SK-N-SH (cell line): ENCODE measurements at regions not wholly inside any gene's neighbourhood (a gene's known extent, or its start where the extent isn't known, plus 50 kb on each side); places are given as distances from the start of the nearest gene placed in this dataset.

Source experiments
- CTCF ChIA-PET: fragments of 300-600, 350-600 bp; formaldehyde crosslinking; extraction: SDS; loops from one replicate; lab custom pipeline; 2021; lab: Yijun Ruan, JAX
- POLR2A ChIA-PET: fragments of 350-600 bp; sonication (Branson Sonifier 250); formaldehyde crosslinking; extraction: SDS; loops from one replicate; lab custom pipeline; 2020; ENCODE audit warnings: antibody characterized with exemption, inconsistent platforms; lab: Yijun Ruan, JAX
- DNase-seq: peaks from one replicate; pipeline ENCODE4 v3.0.0; 2012
- H2AFZ ChIP-seq: fragments of 200-600 bp; sonication (generic); 2 replicates; pipeline ENCODE4 v1.8.1; 2016; ENCODE audit warnings: antibody characterized with exemption, mild to moderate bottlenecking, low read depth
- H3F3A ChIP-seq: fragments of 200-600 bp; sonication (generic); replicated peaks from 2 replicates; pipeline ENCODE3; 2016; ENCODE audit warnings: antibody characterized with exemption, mild to moderate bottlenecking; ENCODE audit not compliant: insufficient read depth
- H3K27ac ChIP-seq, 2 experiments: fragments of 200-500 bp in 1 of 2; fragments of 200-600 bp in 1 of 2; sonication (Bioruptor generic) in 1 of 2; sonication (generic), shearing (Covaris generic) in 1 of 2; 2 replicates each; pipeline versions ENCODE4 v1.5.1 to v1.6.1; 2014 to 2016; ENCODE audit warnings: low read depth in 2 of 2, inconsistent platforms in 1 of 2, low read length in 1 of 2, mild to moderate bottlenecking in 1 of 2, mixed read lengths in 1 of 2
- H3K27me3 ChIP-seq: fragments of 200-600 bp; sonication (generic), shearing (Covaris generic); 2 replicates; pipeline ENCODE4 v1.6.1; 2016; ENCODE audit warnings: mixed run types; ENCODE audit not compliant: insufficient read depth
- H3K36me3 ChIP-seq, 2 experiments: fragments of 200-500 bp in 1 of 2; fragments of 200-600 bp in 1 of 2; sonication (Bioruptor generic) in 1 of 2; sonication (generic) in 1 of 2; replicated peaks in 1 of 2; 2 replicates each; pipeline versions ENCODE3 to v1.5.1; 2014 to 2016; ENCODE audit warnings: low read length in 1 of 2, mild to moderate bottlenecking in 1 of 2; ENCODE audit not compliant: insufficient read depth in 2 of 2, control insufficient read depth in 1 of 2
- H3K4me1 ChIP-seq, 2 experiments: fragments of 200-500 bp in 1 of 2; fragments of 200-600 bp in 1 of 2; sonication (Bioruptor generic) in 1 of 2; sonication (generic), shearing (Covaris generic) in 1 of 2; 2 replicates each; pipeline versions ENCODE4 v1.5.1 to v1.6.1; 2014 to 2016; ENCODE audit warnings: low read depth in 1 of 2, low read length in 1 of 2, mixed run types in 1 of 2; ENCODE audit not compliant: insufficient read depth in 2 of 2, control insufficient read depth in 1 of 2
- H3K4me2 ChIP-seq: fragments of 200-600 bp; sonication (generic), shearing (Covaris generic); 2 replicates; pipeline ENCODE4 v1.6.1; 2017; ENCODE audit warnings: mixed run types
- H3K4me3 ChIP-seq, 2 experiments: fragments of 200-500 bp in 1 of 2; fragments of 200-600 bp in 1 of 2; sonication (Bioruptor generic) in 1 of 2; sonication (generic), shearing (Covaris generic) in 1 of 2; 2 replicates each; pipeline versions ENCODE4 v1.5.1 to v1.8.1; 2014 to 2016; ENCODE audit warnings: low read depth in 2 of 2, inconsistent platforms in 1 of 2, low read length in 1 of 2, mild to moderate bottlenecking in 1 of 2, mixed read lengths in 1 of 2, moderate library complexity in 1 of 2
- H3K79me2 ChIP-seq: fragments of 200-600 bp; sonication (generic); 2 replicates; pipeline ENCODE4 v1.8.1; 2017; ENCODE audit warnings: mild to moderate bottlenecking; ENCODE audit not compliant: insufficient read depth
- H3K9ac ChIP-seq: fragments of 200-600 bp; sonication (generic); 2 replicates; pipeline ENCODE4 v1.6.1; 2017; ENCODE audit warnings: mixed run types
- H3K9me2 ChIP-seq: fragments of 200-600 bp; sonication (generic); 2 replicates; pipeline ENCODE4 v1.6.1; 2017; ENCODE audit warnings: mixed run types
- H3K9me3 ChIP-seq: fragments of 200-600 bp; sonication (generic); 2 replicates; pipeline ENCODE4 v1.6.1; 2017; ENCODE audit warnings: mixed run types, mild to moderate bottlenecking, moderate library complexity
- H4K20me1 ChIP-seq: fragments of 200-600 bp; sonication (generic); 2 replicates; pipeline ENCODE4 v1.6.1; 2017; ENCODE audit warnings: mild to moderate bottlenecking, mixed run types; ENCODE audit not compliant: insufficient read depth
- CHD2 ChIP-seq: fragments of 150-350 bp; IDR thresholded peaks from 2 replicates; pipeline ENCODE4 v1.6.1; 2018; ENCODE audit warnings: low read length; ENCODE audit not compliant: partially characterized antibody
- ELF1 ChIP-seq: IDR thresholded peaks from 2 replicates; pipeline ENCODE4 v1.4.0; 2012
- EP300 ChIP-seq, 2 experiments: IDR thresholded peaks; 2 replicates each; pipeline versions ENCODE4 v1.4.0 to v1.6.1; 2012; ENCODE audit warnings: borderline replicate concordance in 1 of 2, low read depth in 1 of 2, low read length in 1 of 2
- EZH2phosphoT487 ChIP-seq: fragments of 200-600 bp; sonication (generic); IDR thresholded peaks from 2 replicates; pipeline ENCODE4 v1.6.1; 2017; ENCODE audit warnings: low read depth, mixed run types, mild to moderate bottlenecking, antibody characterized with exemption, moderate library complexity, borderline replicate concordance
- FOSL2 ChIP-seq: IDR thresholded peaks from 2 replicates; pipeline ENCODE4 v1.4.0; 2012; ENCODE audit warnings: low read depth, mild to moderate bottlenecking, moderate library complexity, borderline replicate concordance
- FOXM1 ChIP-seq: IDR thresholded peaks from 2 replicates; pipeline ENCODE4 v1.4.0; 2012; ENCODE audit warnings: low read depth, mild to moderate bottlenecking
- GABPA ChIP-seq: IDR thresholded peaks from 2 replicates; pipeline ENCODE4 v1.4.0; 2012; ENCODE audit warnings: low read depth, mild to moderate bottlenecking
- MXI1 ChIP-seq: IDR thresholded peaks from 2 replicates; pipeline ENCODE4 v1.6.1; 2012; ENCODE audit warnings: mild to moderate bottlenecking, low read depth, low read length, improper control_type of control experiment
- NFIC ChIP-seq: IDR thresholded peaks from 2 replicates; pipeline ENCODE4 v1.4.0; 2012; ENCODE audit warnings: borderline replicate concordance
- NRF1 ChIP-seq: IDR thresholded peaks from 2 replicates; pipeline ENCODE4 v1.6.1; 2012; ENCODE audit warnings: low read depth, mild to moderate bottlenecking, low read length
- RAD21 ChIP-seq: IDR thresholded peaks from 2 replicates; pipeline ENCODE4 v1.6.1; 2012; ENCODE audit warnings: mild to moderate bottlenecking, low read length
- RCOR1 ChIP-seq: fragments of 150-350 bp; IDR thresholded peaks from 2 replicates; pipeline ENCODE4 v1.6.1; 2017; ENCODE audit warnings: antibody characterized with exemption, low read length
- RFX5 ChIP-seq: IDR thresholded peaks from 2 replicates; pipeline ENCODE4 v1.6.1; 2012; ENCODE audit warnings: mild to moderate bottlenecking, improper control_type of control experiment, low read length
- SIN3A ChIP-seq: IDR thresholded peaks from 2 replicates; pipeline ENCODE4 v1.6.1; 2012; ENCODE audit warnings: low read depth, mild to moderate bottlenecking, low read length, moderate library complexity, borderline replicate concordance
- YY1 ChIP-seq: IDR thresholded peaks from 2 replicates; pipeline ENCODE4 v1.4.0; 2012; ENCODE audit warnings: low read depth, mild to moderate bottlenecking
- WGBS: methylation state at CpG from one replicate; pipeline ENCODE4 v1.1.6; 2017; ENCODE audit warnings: low lambda C conversion rate; 5-methylcytosine and 5-hydroxymethylcytosine counted together
- TF ChIP-seq, protein P1 (sequence below): IDR thresholded peaks from 2 replicates; pipeline ENCODE4 v1.4.0; 2012; ENCODE audit warnings: low read depth
- TF ChIP-seq, protein P2 (sequence below): IDR thresholded peaks from 2 replicates; pipeline ENCODE4 v1.4.0; 2012; ENCODE audit warnings: low read depth, borderline replicate concordance
- TF ChIP-seq, protein P3 (sequence below): fragments of 200-600 bp; sonication (generic); IDR thresholded peaks from 2 replicates; pipeline ENCODE4 v1.6.1; 2017; ENCODE audit warnings: antibody characterized with exemption, mild to moderate bottlenecking, moderate library complexity

- Histone ChIP-seq H2AFZ (no peak overlapping the region), H3K27me3 (no peaks in the 10 kb centered on the region), H3F3A (no peaks in the 10 kb centered on the region), H4K20me1 (no peaks in the 10 kb centered on the region), H3K4me1 (no peaks in the 10 kb centered on the region), H3K36me3 (no peaks in the 10 kb centered on the region), H3K4me2 (no peak overlapping the region), H3K4me3 (no peak overlapping the region), H3K9ac (no peak overlapping the region), H3K27ac (no peak overlapping the region), H3K9me2 (no peaks in the 10 kb centered on the region), H3K9me3 (no peaks in the 10 kb centered on the region), H3K79me2 (no peaks in the 10 kb centered on the region)
- CTCF ChIA-PET, result no interaction called here
- 74% methylated on average over 21 of the region's 21 CpGs for WGBS
- POLR2A ChIA-PET, result no interaction called here
- no peak for TF ChIP-seq NFIC
- TF ChIP-seq EP300 (IDR thresholded peaks at IDR 0.05; ENCODE audit: borderline replicate concordance in 1 of 2, low read depth in 1 of 2, low read length in 1 of 2), result no peak
- TF ChIP-seq, protein P1, sequence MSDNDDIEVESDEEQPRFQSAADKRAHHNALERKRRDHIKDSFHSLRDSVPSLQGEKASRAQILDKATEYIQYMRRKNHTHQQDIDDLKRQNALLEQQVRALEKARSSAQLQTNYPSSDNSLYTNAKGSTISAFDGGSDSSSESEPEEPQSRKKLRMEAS, result no peak
- TF ChIP-seq, protein P2, sequence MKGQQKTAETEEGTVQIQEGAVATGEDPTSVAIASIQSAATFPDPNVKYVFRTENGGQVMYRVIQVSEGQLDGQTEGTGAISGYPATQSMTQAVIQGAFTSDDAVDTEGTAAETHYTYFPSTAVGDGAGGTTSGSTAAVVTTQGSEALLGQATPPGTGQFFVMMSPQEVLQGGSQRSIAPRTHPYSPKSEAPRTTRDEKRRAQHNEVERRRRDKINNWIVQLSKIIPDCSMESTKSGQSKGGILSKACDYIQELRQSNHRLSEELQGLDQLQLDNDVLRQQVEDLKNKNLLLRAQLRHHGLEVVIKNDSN, result no peak
- no peak for TF ChIP-seq CHD2
- no peak for TF ChIP-seq RCOR1
- no peak for TF ChIP-seq MXI1
- no peak for TF ChIP-seq YY1
- TF ChIP-seq FOSL2, result no peak
- no peak for TF ChIP-seq EZH2phosphoT487
- no peak for TF ChIP-seq GABPA
- TF ChIP-seq FOXM1, result no peak
- no peak for DNase-seq
These were observed 226.1 kb downstream of the QKI start for GRCh38 chr6:163640641-163641040.

GRCh38 chr6:163637524-163637923 is 223.0 kb downstream of the QKI start:
- H3K9ac ChIP-seq, result no peak overlapping the region
- POLR2A ChIA-PET, result no interaction called here
- no peak overlapping the region for H3K4me2 ChIP-seq
- no peak for DNase-seq
- no peak overlapping the region for H3K4me3 ChIP-seq
- H3K27ac ChIP-seq, result no peak overlapping the region
- no peaks in the 10 kb centered on the region for H3K36me3 ChIP-seq
- no peaks in the 10 kb centered on the region for H3K9me3 ChIP-seq
- CTCF ChIA-PET, result no interaction called here
- H3K9me2 ChIP-seq, result no peaks in the 10 kb centered on the region
- 20% methylated on average over 3 of the region's 3 CpGs for WGBS
- H2AFZ ChIP-seq, result no peak overlapping the region
- TF ChIP-seq NRF1 (no peak), RFX5 (no peak), ELF1 (no peak), YY1 (no peak), SIN3A (no peak), RCOR1 (no peak), RAD21 (no peak)
- TF ChIP-seq, protein P3, sequence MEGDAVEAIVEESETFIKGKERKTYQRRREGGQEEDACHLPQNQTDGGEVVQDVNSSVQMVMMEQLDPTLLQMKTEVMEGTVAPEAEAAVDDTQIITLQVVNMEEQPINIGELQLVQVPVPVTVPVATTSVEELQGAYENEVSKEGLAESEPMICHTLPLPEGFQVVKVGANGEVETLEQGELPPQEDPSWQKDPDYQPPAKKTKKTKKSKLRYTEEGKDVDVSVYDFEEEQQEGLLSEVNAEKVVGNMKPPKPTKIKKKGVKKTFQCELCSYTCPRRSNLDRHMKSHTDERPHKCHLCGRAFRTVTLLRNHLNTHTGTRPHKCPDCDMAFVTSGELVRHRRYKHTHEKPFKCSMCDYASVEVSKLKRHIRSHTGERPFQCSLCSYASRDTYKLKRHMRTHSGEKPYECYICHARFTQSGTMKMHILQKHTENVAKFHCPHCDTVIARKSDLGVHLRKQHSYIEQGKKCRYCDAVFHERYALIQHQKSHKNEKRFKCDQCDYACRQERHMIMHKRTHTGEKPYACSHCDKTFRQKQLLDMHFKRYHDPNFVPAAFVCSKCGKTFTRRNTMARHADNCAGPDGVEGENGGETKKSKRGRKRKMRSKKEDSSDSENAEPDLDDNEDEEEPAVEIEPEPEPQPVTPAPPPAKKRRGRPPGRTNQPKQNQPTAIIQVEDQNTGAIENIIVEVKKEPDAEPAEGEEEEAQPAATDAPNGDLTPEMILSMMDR, result no peak
- TF ChIP-seq, protein P2, result no peak
- H4K20me1 ChIP-seq, result no peaks in the 10 kb centered on the region
- H3K4me1 ChIP-seq, result no peaks in the 10 kb centered on the region; a peak in 1 of 4 replicates
- no peaks in the 10 kb centered on the region for H3K79me2 ChIP-seq
- H3F3A ChIP-seq, result no peaks in the 10 kb centered on the region
- H3K27me3 ChIP-seq, result no peaks in the 10 kb centered on the region
